ENCODE measurements at regions not wholly inside any gene's neighbourhood (a gene's known extent, or its start where the extent isn't known, plus 50 kb on each side); places are given as distances from the start of the nearest gene placed in this dataset.

DNA sequence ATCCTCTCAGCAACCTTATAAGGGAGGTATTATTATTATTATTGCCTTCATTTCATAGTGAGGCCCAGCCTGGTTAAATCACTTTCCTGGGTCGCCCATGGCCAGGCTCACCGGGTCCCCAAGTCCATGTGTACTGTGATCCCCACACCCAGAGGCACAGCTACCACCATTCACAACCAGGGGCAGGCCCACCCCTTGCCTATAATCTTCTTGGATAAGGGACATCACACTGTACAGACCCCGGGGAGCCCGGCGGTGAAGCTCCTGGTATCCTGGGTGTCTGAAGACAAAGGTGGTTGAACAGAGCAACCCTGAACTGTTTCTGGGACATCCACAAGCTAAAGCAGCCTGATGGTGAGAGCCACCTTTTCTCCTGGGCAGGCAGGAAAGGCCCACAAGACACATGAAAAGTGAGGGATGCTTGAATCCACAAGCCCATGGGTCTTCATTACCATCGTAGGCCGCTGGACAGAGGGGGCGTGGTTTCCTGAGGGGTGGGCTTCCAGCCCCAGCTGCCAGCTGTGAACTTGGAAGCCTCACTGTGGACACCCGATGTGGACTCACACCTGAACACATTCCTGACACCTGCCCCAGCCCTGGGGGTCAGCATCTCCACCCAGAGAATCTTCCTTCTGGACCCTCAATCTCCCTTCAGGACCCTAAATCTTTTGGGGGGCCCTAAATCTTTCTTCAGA, 185.5 kb upstream of the PMEPA1 start:
- WGBS (ENCODE audit: insufficient coverage, insufficient replicate concordance, low lambda C conversion rate, missing lambda C conversion rate): 36% methylated on average over 8 of the region's 9 CpGs
- CTCF ChIA-PET: no interaction called here
- ATAC-seq: no peak

More for the DNA sequence above, 185.5 kb upstream of the PMEPA1 start:
- SMC1A ChIA-PET (ENCODE audit: uncharacterized antibody, unreplicated experiment): no interaction called here
- no peak overlapping the region for H3K4me2 ChIP-seq (ENCODE audit: control insufficient read depth, insufficient read depth)
- H3K36me3 ChIP-seq (ENCODE audit: control insufficient read depth in 2 of 2, insufficient read depth in 2 of 2, low read length in 1 of 2): no peaks in the 10 kb centered on the region
- H3K9me3 ChIP-seq (replicated peaks; ENCODE audit: control insufficient read depth, insufficient read depth, low read length): no peaks in the 10 kb centered on the region
- no peak overlapping the region for H3K27ac ChIP-seq (ENCODE audit: control insufficient read depth, insufficient read depth)
- no peaks in the 10 kb centered on the region for H3K79me2 ChIP-seq (ENCODE audit: control insufficient read depth, insufficient read depth, low read length)
- intact Hi-C loops (cut with micrococcal nuclease; ENCODE audit: unreplicated experiment): no loop called here
- H3K4me3 ChIP-seq: no peak overlapping the region
- no peak overlapping the region for H3K9ac ChIP-seq (ENCODE audit: control insufficient read depth, insufficient read depth, low read length)
- no peaks in the 10 kb centered on the region for H4K20me1 ChIP-seq (ENCODE audit: control insufficient read depth, insufficient read depth)
- DNase-seq (ENCODE audit: low read depth, low spot score): no peak
- no peaks in the 10 kb centered on the region for H3K4me1 ChIP-seq (ENCODE audit: control insufficient read depth, insufficient read depth, low read length)
- FAIRE-seq: no peak
- in situ Hi-C loops (cut with MboI): no loop called here
- TF ChIP-seq BMI1 (IDR thresholded peaks at IDR 0.05; ENCODE audit: borderline replicate concordance) (no peak), HDGF (IDR thresholded peaks at IDR 0.05) (no peak), NFYA (IDR thresholded peaks at IDR 0.05; ENCODE audit: borderline replicate concordance, low read depth, low read length) (no peak), MTA2 (IDR thresholded peaks at IDR 0.05; ENCODE audit: low read depth) (no peak), NFYB (IDR thresholded peaks at IDR 0.05; ENCODE audit: insufficient read depth, low read depth, low read length) (no peak), CBX5 (IDR thresholded peaks at IDR 0.05; ENCODE audit: low read depth) (no peak), ETV6 (conservative IDR thresholded peaks at IDR 0.05 in 1 of 2, IDR thresholded peaks at IDR 0.05 in 1 of 2; ENCODE audit: borderline replicate concordance in 1 of 2, low read depth in 1 of 2) (no peak), SIN3A (IDR thresholded peaks at IDR 0.05; ENCODE audit: low read depth, low read length) (no peak), KAT2A (conservative IDR thresholded peaks at IDR 0.05; ENCODE audit: control insufficient read depth, low read depth, low read length) (no peak)
- TF ChIP-seq, protein P1, sequence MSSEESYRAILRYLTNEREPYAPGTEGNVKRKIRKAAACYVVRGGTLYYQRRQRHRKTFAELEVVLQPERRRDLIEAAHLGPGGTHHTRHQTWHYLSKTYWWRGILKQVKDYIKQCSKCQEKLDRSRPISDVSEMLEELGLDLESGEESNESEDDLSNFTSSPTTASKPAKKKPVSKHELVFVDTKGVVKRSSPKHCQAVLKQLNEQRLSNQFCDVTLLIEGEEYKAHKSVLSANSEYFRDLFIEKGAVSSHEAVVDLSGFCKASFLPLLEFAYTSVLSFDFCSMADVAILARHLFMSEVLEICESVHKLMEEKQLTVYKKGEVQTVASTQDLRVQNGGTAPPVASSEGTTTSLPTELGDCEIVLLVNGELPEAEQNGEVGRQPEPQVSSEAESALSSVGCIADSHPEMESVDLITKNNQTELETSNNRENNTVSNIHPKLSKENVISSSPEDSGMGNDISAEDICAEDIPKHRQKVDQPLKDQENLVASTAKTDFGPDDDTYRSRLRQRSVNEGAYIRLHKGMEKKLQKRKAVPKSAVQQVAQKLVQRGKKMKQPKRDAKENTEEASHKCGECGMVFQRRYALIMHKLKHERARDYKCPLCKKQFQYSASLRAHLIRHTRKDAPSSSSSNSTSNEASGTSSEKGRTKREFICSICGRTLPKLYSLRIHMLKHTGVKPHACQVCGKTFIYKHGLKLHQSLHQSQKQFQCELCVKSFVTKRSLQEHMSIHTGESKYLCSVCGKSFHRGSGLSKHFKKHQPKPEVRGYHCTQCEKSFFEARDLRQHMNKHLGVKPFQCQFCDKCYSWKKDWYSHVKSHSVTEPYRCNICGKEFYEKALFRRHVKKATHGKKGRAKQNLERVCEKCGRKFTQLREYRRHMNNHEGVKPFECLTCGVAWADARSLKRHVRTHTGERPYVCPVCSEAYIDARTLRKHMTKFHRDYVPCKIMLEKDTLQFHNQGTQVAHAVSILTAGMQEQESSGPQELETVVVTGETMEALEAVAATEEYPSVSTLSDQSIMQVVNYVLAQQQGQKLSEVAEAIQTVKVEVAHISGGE (CRISPR knock-in tag; IDR thresholded peaks at IDR 0.05): no peak
- TF ChIP-seq, protein P2, sequence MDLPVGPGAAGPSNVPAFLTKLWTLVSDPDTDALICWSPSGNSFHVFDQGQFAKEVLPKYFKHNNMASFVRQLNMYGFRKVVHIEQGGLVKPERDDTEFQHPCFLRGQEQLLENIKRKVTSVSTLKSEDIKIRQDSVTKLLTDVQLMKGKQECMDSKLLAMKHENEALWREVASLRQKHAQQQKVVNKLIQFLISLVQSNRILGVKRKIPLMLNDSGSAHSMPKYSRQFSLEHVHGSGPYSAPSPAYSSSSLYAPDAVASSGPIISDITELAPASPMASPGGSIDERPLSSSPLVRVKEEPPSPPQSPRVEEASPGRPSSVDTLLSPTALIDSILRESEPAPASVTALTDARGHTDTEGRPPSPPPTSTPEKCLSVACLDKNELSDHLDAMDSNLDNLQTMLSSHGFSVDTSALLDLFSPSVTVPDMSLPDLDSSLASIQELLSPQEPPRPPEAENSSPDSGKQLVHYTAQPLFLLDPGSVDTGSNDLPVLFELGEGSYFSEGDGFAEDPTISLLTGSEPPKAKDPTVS (IDR thresholded peaks at IDR 0.05; ENCODE audit: low read depth, low read length): no peak
- no TSS peak for BruUV-seq (replicated peaks)
- RAD21 ChIA-PET (ENCODE audit: unreplicated experiment): no interaction called here
- peaks cover 3 to 4% of the 10 kb centered on the region in 2 experiments; a peak in 2 of 4 replicates for H3K27me3 ChIP-seq (replicated peaks in 1 of 2; ENCODE audit: control insufficient read depth in 2 of 2, insufficient read depth in 2 of 2, low read length in 1 of 2)
- no peak overlapping the region for H2AFZ ChIP-seq (ENCODE audit: control insufficient read depth, low read depth, low read length)
- POLR2A ChIA-PET: no interaction called here

All from GM12878 (cell line).